ENCODE measurements at regions not wholly inside any gene's neighbourhood (a gene's known extent, or its start where the extent isn't known, plus 50 kb on each side); places are given as distances from the start of the nearest gene placed in this dataset.

DNA sequence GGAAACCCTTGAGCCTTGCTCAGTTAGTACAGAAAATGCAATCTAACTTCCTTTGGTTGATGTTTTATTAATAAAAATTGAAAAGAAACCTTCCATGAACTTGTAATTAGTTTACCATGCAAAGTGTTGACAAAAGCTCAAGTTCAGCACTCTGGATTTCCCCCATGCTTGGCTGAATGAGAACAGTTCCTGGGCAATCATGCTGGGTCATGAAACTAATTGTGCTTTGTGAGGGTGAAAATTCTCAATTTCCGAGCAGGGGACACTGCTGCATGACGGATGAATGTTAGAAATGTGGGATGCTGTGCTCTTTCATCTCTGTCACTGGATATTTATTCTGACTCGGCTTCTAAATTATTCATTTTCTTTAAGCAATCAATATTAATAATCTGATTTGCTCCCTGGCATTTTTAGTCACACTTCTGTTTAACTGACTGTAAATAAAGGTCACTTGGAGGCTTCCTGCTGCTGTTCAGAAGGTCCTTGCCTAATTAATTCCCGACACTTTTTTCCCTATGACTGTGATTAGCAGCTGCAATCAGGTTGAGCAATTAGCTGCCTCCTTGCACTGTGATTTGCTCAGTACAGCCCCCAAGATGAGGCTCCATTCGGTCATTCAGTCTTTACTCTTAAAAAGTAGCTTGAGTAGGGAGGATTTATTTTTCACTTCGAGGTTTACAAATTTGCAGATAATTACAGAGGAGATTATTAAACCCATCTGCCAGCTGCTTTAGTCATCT, 678.1 kb upstream of the ZNF608 start:
- Histone ChIP-seq H3K36me3 (replicated peaks in 1 of 2; ENCODE audit: control insufficient read depth in 1 of 2, insufficient read depth in 2 of 2, low read length in 2 of 2) (no peaks in the 10 kb centered on the region), H3K9ac (ENCODE audit: insufficient read depth, low read depth, low read length) (no peak overlapping the region), H3K27me3 (ENCODE audit: control insufficient read depth in 1 of 2, insufficient read depth in 2 of 2, low read length in 2 of 2) (no peaks in the 10 kb centered on the region), H3K4me3 (replicated peaks in 1 of 3; ENCODE audit: insufficient read depth in 1 of 3, low read depth in 2 of 3, low read length in 3 of 3) (no peak overlapping the region), H3K9me3 (ENCODE audit: low read length) (no peaks in the 10 kb centered on the region), H3K4me2 (ENCODE audit: low read depth, low read length) (no peak overlapping the region), H3K79me2 (ENCODE audit: insufficient read depth, low read length) (no peaks in the 10 kb centered on the region), H3K4me1 (ENCODE audit: insufficient read depth, low read length) (no peaks in the 10 kb centered on the region), H2AFZ (ENCODE audit: low read length) (no peak overlapping the region), H3K27ac (ENCODE audit: extremely low read length, insufficient read depth, low read length) (no peak overlapping the region), H4K20me1 (ENCODE audit: insufficient read depth, low read length) (no peaks in the 10 kb centered on the region)
- POLR2A ChIA-PET, result no interaction called here
- DNase-seq (ENCODE audit: low spot score), result no peak
- intact Hi-C loops (cut with micrococcal nuclease; ENCODE audit: unreplicated experiment) (no loop called here), in situ Hi-C loops (cut with HindIII; ENCODE audit: extremely low pct_ligation_motif_present, low pct_unique_long_range_greater_than_20kb) (no loop called here)
- no peak for FAIRE-seq
- WGBS (ENCODE audit: low lambda C conversion rate), result under 1% methylated on average over 6 of the region's 6 CpGs
- ATAC-seq, result no peak
- CTCF ChIA-PET (ENCODE audit: low intra/inter-chr PET ratio, low total read pairs), result no interaction called here
- no peak for TF ChIP-seq ZFP36L1 (CRISPR knock-in tag; IDR thresholded peaks at IDR 0.05)
- no peak for TF ChIP-seq CBX1 (IDR thresholded peaks at IDR 0.05; ENCODE audit: low read depth)
- TF ChIP-seq, protein P1, sequence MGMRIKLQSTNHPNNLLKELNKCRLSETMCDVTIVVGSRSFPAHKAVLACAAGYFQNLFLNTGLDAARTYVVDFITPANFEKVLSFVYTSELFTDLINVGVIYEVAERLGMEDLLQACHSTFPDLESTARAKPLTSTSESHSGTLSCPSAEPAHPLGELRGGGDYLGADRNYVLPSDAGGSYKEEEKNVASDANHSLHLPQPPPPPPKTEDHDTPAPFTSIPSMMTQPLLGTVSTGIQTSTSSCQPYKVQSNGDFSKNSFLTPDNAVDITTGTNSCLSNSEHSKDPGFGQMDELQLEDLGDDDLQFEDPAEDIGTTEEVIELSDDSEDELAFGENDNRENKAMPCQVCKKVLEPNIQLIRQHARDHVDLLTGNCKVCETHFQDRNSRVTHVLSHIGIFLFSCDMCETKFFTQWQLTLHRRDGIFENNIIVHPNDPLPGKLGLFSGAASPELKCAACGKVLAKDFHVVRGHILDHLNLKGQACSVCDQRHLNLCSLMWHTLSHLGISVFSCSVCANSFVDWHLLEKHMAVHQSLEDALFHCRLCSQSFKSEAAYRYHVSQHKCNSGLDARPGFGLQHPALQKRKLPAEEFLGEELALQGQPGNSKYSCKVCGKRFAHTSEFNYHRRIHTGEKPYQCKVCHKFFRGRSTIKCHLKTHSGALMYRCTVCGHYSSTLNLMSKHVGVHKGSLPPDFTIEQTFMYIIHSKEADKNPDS (CRISPR knock-in tag; IDR thresholded peaks at IDR 0.05), result no peak
- no peak for TF ChIP-seq ZNF788 (CRISPR knock-in tag; IDR thresholded peaks at IDR 0.05; ENCODE audit: borderline replicate concordance)
- no peak for TF ChIP-seq ARID2 (CRISPR knock-in tag; IDR thresholded peaks at IDR 0.05; ENCODE audit: borderline replicate concordance)
- TF ChIP-seq REPIN1 (CRISPR knock-in tag; IDR thresholded peaks at IDR 0.05; ENCODE audit: borderline replicate concordance, low read depth), result no peak
- TF ChIP-seq, protein P2, sequence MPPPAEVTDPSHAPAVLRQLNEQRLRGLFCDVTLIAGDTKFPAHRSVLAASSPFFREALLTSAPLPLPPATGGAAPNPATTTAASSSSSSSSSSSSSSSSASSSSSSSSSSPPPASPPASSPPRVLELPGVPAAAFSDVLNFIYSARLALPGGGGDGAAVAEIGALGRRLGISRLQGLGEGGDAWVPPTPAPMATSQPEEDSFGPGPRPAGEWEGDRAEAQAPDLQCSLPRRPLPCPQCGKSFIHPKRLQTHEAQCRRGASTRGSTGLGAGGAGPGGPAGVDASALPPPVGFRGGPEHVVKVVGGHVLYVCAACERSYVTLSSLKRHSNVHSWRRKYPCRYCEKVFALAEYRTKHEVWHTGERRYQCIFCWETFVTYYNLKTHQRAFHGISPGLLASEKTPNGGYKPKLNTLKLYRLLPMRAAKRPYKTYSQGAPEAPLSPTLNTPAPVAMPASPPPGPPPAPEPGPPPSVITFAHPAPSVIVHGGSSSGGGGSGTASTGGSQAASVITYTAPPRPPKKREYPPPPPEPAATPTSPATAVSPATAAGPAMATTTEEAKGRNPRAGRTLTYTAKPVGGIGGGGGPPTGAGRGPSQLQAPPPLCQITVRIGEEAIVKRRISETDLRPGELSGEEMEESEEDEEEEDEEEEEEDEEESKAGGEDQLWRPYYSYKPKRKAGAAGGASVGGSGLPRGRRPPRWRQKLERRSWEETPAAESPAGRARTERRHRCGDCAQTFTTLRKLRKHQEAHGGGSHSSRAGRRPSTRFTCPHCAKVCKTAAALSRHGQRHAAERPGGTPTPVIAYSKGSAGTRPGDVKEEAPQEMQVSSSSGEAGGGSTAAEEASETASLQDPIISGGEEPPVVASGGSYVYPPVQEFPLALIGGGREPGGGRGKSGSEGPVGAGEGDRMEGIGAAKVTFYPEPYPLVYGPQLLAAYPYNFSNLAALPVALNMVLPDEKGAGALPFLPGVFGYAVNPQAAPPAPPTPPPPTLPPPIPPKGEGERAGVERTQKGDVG (CRISPR knock-in tag; IDR thresholded peaks at IDR 0.05; ENCODE audit: borderline replicate concordance), result no peak
- BruUV-seq (replicated peaks), result no TSS peak

Data from HepG2 (cell line).